Smooth muscle cell (in vitro differentiated cells): ENCODE measurements at regions not wholly inside any gene's neighbourhood (a gene's known extent, or its start where the extent isn't known, plus 50 kb on each side); places are given as distances from the start of the nearest gene placed in this dataset.

Experiments used
- DNase-seq: peaks from one replicate; lab custom pipeline; 2025; ENCODE audit not compliant: unreplicated experiment; lab: John Stamatoyannopoulos, UW
- H2AFZ ChIP-seq: fragments of 200-600 bp; sonication (generic); 2 replicates; pipeline ENCODE4 v1.6.0; 2016; ENCODE audit warnings: antibody characterized with exemption, low read depth, mild to moderate bottlenecking
- H3F3A ChIP-seq: fragments of 200-600 bp; sonication (generic); 2 replicates; pipeline ENCODE4 v1.6.0; 2017; ENCODE audit warnings: antibody characterized with exemption, low read depth
- H3K27ac ChIP-seq: fragments of 200-600 bp; sonication (generic); 2 replicates; pipeline ENCODE4 v1.5.1; 2016; ENCODE audit warnings: low read depth, mild to moderate bottlenecking
- H3K27me3 ChIP-seq: fragments of 200-600 bp; sonication (generic); 2 replicates; pipeline ENCODE4 v1.6.1; 2016; ENCODE audit warnings: low read depth, mild to moderate bottlenecking
- H3K36me3 ChIP-seq: fragments of 200-600 bp; sonication (generic); 2 replicates; pipeline ENCODE4 v1.5.1; 2016; ENCODE audit warnings: low read depth
- H3K4me1 ChIP-seq: fragments of 200-600 bp; sonication (generic); 2 replicates; pipeline ENCODE4 v1.5.1; 2016; ENCODE audit warnings: low read depth
- H3K4me2 ChIP-seq: fragments of 200-600 bp; sonication (generic); 2 replicates; pipeline ENCODE4 v1.6.0; 2016; ENCODE audit warnings: mild to moderate bottlenecking
- H3K4me3 ChIP-seq: fragments of 200-600 bp; sonication (generic); 2 replicates; pipeline ENCODE4 v1.5.1; 2016; ENCODE audit warnings: mild to moderate bottlenecking
- H3K79me2 ChIP-seq: fragments of 200-600 bp; sonication (generic); 2 replicates; pipeline ENCODE4 v1.6.0; 2016; ENCODE audit warnings: low read depth, mild to moderate bottlenecking
- H3K9ac ChIP-seq: fragments of 200-600 bp; sonication (generic); 2 replicates; pipeline ENCODE4 v1.6.0; 2016; ENCODE audit warnings: low read depth
- H3K9me3 ChIP-seq: fragments of 200-600 bp; sonication (generic); replicated peaks from 2 replicates; pipeline ENCODE4 v1.5.1; 2016; ENCODE audit warnings: low read depth
- H4K20me1 ChIP-seq: fragments of 200-600 bp; sonication (generic); 2 replicates; pipeline ENCODE4 v1.6.0; 2016; ENCODE audit warnings: low read depth
- WGBS: methylation state at CpG from one replicate; pipeline ENCODE4 v1.1.7; 2016; ENCODE audit warnings: low lambda C conversion rate; 5-methylcytosine and 5-hydroxymethylcytosine counted together
- TF ChIP-seq, protein P1 (sequence below): fragments of 200-600 bp; sonication (generic); IDR thresholded peaks from 2 replicates; pipeline ENCODE4 v1.5.1; 2017; ENCODE audit warnings: borderline replicate concordance, mild to moderate bottlenecking, antibody characterized with exemption; ENCODE audit not compliant: insufficient read depth, poor library complexity, severe bottlenecking

DNA sequence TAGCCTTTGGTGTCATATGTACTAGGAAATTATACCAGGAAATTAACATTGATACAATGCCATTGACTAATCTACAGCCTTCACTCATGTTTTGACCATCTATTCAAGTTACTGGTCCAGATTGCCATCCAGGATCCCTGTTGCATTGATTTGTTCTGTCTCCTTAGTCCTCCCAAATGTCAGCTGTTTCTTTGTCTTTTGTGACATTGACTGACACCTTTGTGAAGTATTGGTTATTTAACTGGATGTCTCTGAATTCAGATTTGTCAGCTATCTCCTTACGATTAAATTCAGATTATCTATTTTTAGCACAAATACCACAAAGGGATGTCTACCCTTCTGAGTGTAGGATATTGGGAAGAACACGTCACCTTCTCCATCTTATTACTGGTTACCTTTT is 73.7 kb upstream of the CTNND2 start:
- H3K9ac ChIP-seq = no peak overlapping the region
- no peak for DNase-seq
- WGBS = 97% methylated on average over 2 of the region's 2 CpGs
- no peaks in the 10 kb centered on the region for H3K9me3 ChIP-seq
- H3K4me3 ChIP-seq = no peak overlapping the region
- no peaks in the 10 kb centered on the region for H3K36me3 ChIP-seq
- H3K79me2 ChIP-seq = no peaks in the 10 kb centered on the region
- no peaks in the 10 kb centered on the region for H3K4me1 ChIP-seq
- TF ChIP-seq, protein P1, sequence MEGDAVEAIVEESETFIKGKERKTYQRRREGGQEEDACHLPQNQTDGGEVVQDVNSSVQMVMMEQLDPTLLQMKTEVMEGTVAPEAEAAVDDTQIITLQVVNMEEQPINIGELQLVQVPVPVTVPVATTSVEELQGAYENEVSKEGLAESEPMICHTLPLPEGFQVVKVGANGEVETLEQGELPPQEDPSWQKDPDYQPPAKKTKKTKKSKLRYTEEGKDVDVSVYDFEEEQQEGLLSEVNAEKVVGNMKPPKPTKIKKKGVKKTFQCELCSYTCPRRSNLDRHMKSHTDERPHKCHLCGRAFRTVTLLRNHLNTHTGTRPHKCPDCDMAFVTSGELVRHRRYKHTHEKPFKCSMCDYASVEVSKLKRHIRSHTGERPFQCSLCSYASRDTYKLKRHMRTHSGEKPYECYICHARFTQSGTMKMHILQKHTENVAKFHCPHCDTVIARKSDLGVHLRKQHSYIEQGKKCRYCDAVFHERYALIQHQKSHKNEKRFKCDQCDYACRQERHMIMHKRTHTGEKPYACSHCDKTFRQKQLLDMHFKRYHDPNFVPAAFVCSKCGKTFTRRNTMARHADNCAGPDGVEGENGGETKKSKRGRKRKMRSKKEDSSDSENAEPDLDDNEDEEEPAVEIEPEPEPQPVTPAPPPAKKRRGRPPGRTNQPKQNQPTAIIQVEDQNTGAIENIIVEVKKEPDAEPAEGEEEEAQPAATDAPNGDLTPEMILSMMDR = no peak
- no peak overlapping the region for H2AFZ ChIP-seq
- H4K20me1 ChIP-seq = no peaks in the 10 kb centered on the region
- H3K27me3 ChIP-seq = no peaks in the 10 kb centered on the region
- no peak overlapping the region for H3K4me2 ChIP-seq
- H3F3A ChIP-seq = no peaks in the 10 kb centered on the region
- no peak overlapping the region for H3K27ac ChIP-seq

DNA sequence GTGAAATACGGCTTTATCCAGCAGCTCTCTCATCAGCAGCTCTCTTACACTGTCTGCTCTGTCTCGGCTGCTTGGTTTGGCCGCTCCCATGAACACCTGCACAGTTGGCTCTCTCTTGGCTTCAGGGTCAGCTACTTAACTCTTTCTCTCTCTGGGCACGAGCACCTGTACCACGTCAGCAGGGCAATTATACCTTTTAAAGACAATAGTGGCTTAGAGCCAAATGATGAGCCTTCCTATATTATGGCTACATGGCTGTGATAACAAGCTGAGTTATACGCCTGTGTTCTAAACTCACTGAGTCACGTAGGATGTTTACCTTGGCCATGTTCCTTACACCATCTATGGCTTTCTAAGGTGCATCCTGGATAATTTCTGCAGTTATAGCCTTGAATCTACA is 69.2 kb upstream of the CTNND2 start:
- H2AFZ ChIP-seq = no peak overlapping the region
- H3K36me3 ChIP-seq = no peaks in the 10 kb centered on the region
- no peaks in the 10 kb centered on the region for H4K20me1 ChIP-seq
- no peak overlapping the region for H3K9ac ChIP-seq
- H3K27ac ChIP-seq = no peak overlapping the region
- no peak overlapping the region for H3K4me2 ChIP-seq
- H3K79me2 ChIP-seq = no peaks in the 10 kb centered on the region
- no peak overlapping the region for H3K4me3 ChIP-seq
- no peaks in the 10 kb centered on the region for H3F3A ChIP-seq
- 91% methylated on average over 7 of the region's 7 CpGs for WGBS
- TF ChIP-seq, protein P1 = no peak
- DNase-seq = no peak
- no peaks in the 10 kb centered on the region for H3K9me3 ChIP-seq
- H3K4me1 ChIP-seq = no peaks in the 10 kb centered on the region
- no peaks in the 10 kb centered on the region for H3K27me3 ChIP-seq

DNA sequence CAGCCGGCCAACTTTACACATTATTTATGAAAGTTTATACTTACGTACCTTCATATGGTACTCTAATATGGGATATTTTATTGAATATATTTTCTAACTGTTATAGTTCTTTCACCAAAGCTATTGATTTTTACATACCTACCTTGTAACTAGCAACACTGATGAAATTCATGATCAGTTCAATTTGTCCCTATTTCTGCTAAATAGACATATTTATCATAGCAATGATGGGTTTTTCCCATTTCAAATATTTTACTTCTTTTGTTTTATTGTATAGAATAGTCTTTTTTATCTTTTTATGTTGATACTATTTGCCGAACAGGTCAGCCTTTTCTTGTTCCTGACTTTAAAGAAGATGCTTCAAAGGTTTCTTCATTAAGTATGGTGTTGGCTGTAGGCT is 59.0 kb upstream of the CTNND2 start:
- WGBS = 96% methylated on average over 3 of the region's 3 CpGs
- Histone ChIP-seq H3K36me3 (no peaks in the 10 kb centered on the region), H3K9ac (no peak overlapping the region), H4K20me1 (no peaks in the 10 kb centered on the region), H2AFZ (no peak overlapping the region), H3K4me3 (no peak overlapping the region), H3K27me3 (no peaks in the 10 kb centered on the region), H3K27ac (no peak overlapping the region), H3K9me3 (no peaks in the 10 kb centered on the region), H3K4me1 (no peaks in the 10 kb centered on the region), H3F3A (no peaks in the 10 kb centered on the region), H3K4me2 (no peak overlapping the region), H3K79me2 (no peaks in the 10 kb centered on the region)
- TF ChIP-seq, protein P1 = no peak
- DNase-seq = no peak

DNA sequence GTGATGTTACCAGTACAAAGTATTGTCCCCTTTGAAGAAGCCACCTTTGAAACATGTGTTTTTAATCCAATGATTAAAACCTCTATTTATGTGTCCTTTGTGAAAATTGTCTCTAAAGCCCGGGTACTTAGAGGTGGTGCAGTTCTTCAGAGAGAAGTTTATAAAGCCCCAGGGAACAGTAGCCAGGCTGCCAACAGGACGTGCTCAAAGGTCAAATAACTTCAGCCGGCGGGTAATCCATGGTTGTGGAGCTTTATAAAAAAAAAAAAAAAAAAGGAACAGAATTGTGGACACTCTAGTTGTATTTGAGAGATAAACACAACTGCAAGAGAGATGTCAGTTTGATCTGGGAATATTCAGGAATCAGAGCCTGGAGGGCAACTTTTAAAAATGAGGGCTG is 57.9 kb upstream of the CTNND2 start:
- H2AFZ ChIP-seq = no peak overlapping the region
- H3K4me2 ChIP-seq = no peak overlapping the region
- 37% methylated on average over 4 of the region's 4 CpGs for WGBS
- no peaks in the 10 kb centered on the region for H3F3A ChIP-seq
- no peaks in the 10 kb centered on the region for H3K4me1 ChIP-seq
- H3K27me3 ChIP-seq = no peaks in the 10 kb centered on the region
- H3K36me3 ChIP-seq = no peaks in the 10 kb centered on the region
- no peak overlapping the region for H3K4me3 ChIP-seq
- no peaks in the 10 kb centered on the region for H3K9me3 ChIP-seq
- H3K9ac ChIP-seq = no peak overlapping the region
- H3K79me2 ChIP-seq = no peaks in the 10 kb centered on the region
- TF ChIP-seq, protein P1 = no peak
- DNase-seq = no peak
- no peaks in the 10 kb centered on the region for H4K20me1 ChIP-seq
- no peak overlapping the region for H3K27ac ChIP-seq
